ENCODE measurements at regions not wholly inside any gene's neighbourhood (a gene's known extent, or its start where the extent isn't known, plus 50 kb on each side); places are given as distances from the start of the nearest gene placed in this dataset.

GRCh38 chr2:15681089-15681885, 89.6 kb downstream of the DDX1 start:
- peaks cover 0 to 6% (median 0%) of the 10 kb centered on the region in 8 donors for H3K9me3 ChIP-seq
- WGBS, 5 donors: 91 to 98% (median 94%) methylated on average over 4 of the region's 4 CpGs
- intact Hi-C loops (cut with DNase I; ENCODE audit: low total_unique reads): no loop called here
- H3K27me3 ChIP-seq (replicated peaks in 1 of 7): no peaks in the 10 kb centered on the region
- no peaks in the 10 kb centered on the region for H3K36me3 ChIP-seq
- DNase-seq: no peak
- no peak overlapping the region for H3K4me3 ChIP-seq
- H3K27ac ChIP-seq: no peak overlapping the region
- TF ChIP-seq POLR2AphosphoS5 (IDR thresholded peaks at IDR 0.05): no peak
- TF ChIP-seq, protein P1, sequence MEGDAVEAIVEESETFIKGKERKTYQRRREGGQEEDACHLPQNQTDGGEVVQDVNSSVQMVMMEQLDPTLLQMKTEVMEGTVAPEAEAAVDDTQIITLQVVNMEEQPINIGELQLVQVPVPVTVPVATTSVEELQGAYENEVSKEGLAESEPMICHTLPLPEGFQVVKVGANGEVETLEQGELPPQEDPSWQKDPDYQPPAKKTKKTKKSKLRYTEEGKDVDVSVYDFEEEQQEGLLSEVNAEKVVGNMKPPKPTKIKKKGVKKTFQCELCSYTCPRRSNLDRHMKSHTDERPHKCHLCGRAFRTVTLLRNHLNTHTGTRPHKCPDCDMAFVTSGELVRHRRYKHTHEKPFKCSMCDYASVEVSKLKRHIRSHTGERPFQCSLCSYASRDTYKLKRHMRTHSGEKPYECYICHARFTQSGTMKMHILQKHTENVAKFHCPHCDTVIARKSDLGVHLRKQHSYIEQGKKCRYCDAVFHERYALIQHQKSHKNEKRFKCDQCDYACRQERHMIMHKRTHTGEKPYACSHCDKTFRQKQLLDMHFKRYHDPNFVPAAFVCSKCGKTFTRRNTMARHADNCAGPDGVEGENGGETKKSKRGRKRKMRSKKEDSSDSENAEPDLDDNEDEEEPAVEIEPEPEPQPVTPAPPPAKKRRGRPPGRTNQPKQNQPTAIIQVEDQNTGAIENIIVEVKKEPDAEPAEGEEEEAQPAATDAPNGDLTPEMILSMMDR (IDR thresholded peaks at IDR 0.05 in 8 of 11, conservative IDR thresholded peaks at IDR 0.05 in 3 of 11): no peak
- no peak for TF ChIP-seq POLR2A (IDR thresholded peaks at IDR 0.05)
- no peaks in the 10 kb centered on the region for H3K4me1 ChIP-seq

GRCh38 chr2:15682354-15682753, 90.7 kb downstream of the DDX1 start:
- intact Hi-C loops (cut with DNase I; ENCODE audit: low total_unique reads): no loop called here
- no peak for DNase-seq
- WGBS, 5 donors: 89 to 98% (median 95%) methylated on average over 4 of the region's 4 CpGs
- Histone ChIP-seq H3K27me3 (replicated peaks in 1 of 7) (no peaks in the 10 kb centered on the region), H3K9me3 (peaks cover 0 to 6% (median 0%) of the 10 kb centered on the region in 8 donors), H3K4me1 (no peaks in the 10 kb centered on the region), H3K4me3 (no peak overlapping the region), H3K27ac (no peak overlapping the region), H3K36me3 (no peaks in the 10 kb centered on the region)
- TF ChIP-seq, protein P1 (IDR thresholded peaks at IDR 0.05 in 8 of 11, conservative IDR thresholded peaks at IDR 0.05 in 3 of 11): no peak
- TF ChIP-seq POLR2AphosphoS5 (IDR thresholded peaks at IDR 0.05) (no peak), POLR2A (IDR thresholded peaks at IDR 0.05) (no peak)

DNA sequence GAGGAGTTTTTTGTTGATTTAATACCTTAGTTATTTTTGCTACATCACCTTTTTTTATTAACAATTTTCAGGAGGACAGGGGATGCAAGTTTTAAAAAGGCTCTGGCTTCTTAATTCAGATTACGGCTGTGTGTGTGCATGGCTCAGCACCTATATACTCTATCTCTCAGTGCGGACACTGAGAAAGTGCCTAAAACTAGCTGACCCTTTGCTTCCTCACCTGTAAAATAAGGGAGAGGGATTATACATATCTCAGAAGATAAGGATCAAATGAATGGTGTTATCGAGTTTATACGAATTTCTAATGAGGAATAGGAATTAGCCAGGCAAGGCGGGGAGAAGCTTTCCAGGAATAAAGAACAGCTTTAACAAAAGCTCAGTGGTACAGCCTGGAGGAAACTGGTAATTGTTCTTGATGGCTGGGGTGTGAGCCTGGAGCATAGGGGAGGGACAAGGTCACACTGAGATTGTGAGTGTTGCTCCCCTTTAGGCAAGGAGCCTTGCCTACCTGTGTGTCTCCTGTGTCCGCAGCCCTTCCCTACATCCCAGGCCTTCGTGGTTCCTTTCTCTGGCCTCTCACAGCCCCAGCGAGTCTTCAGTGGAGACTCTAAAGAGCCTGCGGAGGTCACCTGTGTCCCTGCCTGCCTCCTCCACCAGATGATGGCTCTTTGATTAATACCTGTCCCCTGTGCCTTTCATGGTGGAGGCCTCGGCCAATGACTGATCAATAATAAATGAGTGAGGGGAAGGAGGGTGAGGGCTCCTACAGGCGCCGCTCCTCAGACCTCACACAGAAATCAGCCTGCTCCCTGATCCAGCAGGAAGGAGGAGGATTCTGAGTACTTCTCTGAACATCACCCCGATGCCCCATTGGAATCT, 92.7 kb downstream of the DDX1 start:
- intact Hi-C loops (cut with DNase I; ENCODE audit: low total_unique reads): no loop called here
- 82 to 94% (median 85%) methylated on average over 13 of the region's 13 CpGs for WGBS, 5 donors

More for the DNA sequence above, 92.7 kb downstream of the DDX1 start:
- peaks cover 0 to 4% (median 1%) of the 10 kb centered on the region in 6 donors for H3K4me1 ChIP-seq
- TF ChIP-seq, protein P1 (IDR thresholded peaks at IDR 0.05 in 8 of 11, conservative IDR thresholded peaks at IDR 0.05 in 3 of 11): no peak
- TF ChIP-seq POLR2A (IDR thresholded peaks at IDR 0.05) (no peak), POLR2AphosphoS5 (IDR thresholded peaks at IDR 0.05) (no peak)
- DNase-seq: no peak
- H3K27ac ChIP-seq: no peak overlapping the region
- no peaks in the 10 kb centered on the region for H3K36me3 ChIP-seq
- H3K9me3 ChIP-seq: peaks cover 0 to 3% (median 0%) of the 10 kb centered on the region in 8 donors
- peaks cover 0 to 15% (median 0%) of the 10 kb centered on the region in 7 donors for H3K27me3 ChIP-seq (replicated peaks in 1 of 7)
- H3K4me3 ChIP-seq: no peak overlapping the region

All from spleen (tissue), 11 donors.